Posterior cingulate gyrus (tissue), 11 donors: ENCODE measurements at regions not wholly inside any gene's neighbourhood (a gene's known extent, or its start where the extent isn't known, plus 50 kb on each side); places are given as distances from the start of the nearest gene placed in this dataset.
"Not testable (repeated sequence)": the region's sequence is repeated elsewhere in the genome, so short reads cannot be mapped to it uniquely, and the experiment has no call there.

Source experiments
- DNase-seq, 10 donors: peaks; one replicate each; pipeline versions ENCODE4 v3.0.0 to v3.0.0-alpha.2; 2020 to 2021; ENCODE audit warnings: mixed read lengths in 3 of 10
- intact Hi-C: fragments of 100-400 bp; cut with DNase I; formaldehyde crosslinking; loops from one replicate; pipeline ENCODE4 v1.15.1; 2023

- intact Hi-C loops = no loop called here
- peak in 2 of 10 donors; percentile 59 to 64 for DNase-seq
Measured at GRCh38 chr12:4822572-4822971, 87.1 kb upstream of the KCNA1 start.

- no peak for DNase-seq
- intact Hi-C loops = no loop called here
Measured at GRCh38 chr12:4824380-4824779, 85.3 kb upstream of the KCNA1 start.

GRCh38 chr12:4825011-4825858, 84.5 kb upstream of the KCNA1 start:
- intact Hi-C loops = no loop called here
- no peak for DNase-seq

GRCh38 chr12:4826909-4827308, 82.8 kb upstream of the KCNA1 start:
- intact Hi-C loops = no loop called here
- DNase-seq = no peak

- intact Hi-C loops = no loop called here
- no peak for DNase-seq
Measured at GRCh38 chr12:4828176-4828575, 81.5 kb upstream of the KCNA1 start.

- no peak for DNase-seq
- intact Hi-C loops = no loop called here
Measured at GRCh38 chr12:4829161-4829792, 80.4 kb upstream of the KCNA1 start.

- peak in 2 of 10 donors; percentile 75 to 81 for DNase-seq
- intact Hi-C loops = no loop called here
Measured at GRCh38 chr12:4829793-4830162, 79.9 kb upstream of the KCNA1 start.

- intact Hi-C loops = no loop called here
- DNase-seq = peak in 2 of 10 donors; percentile 52 to 67
Measured at GRCh38 chr12:4830556-4831210, 79.0 kb upstream of the KCNA1 start.

- intact Hi-C loops = no loop called here
- DNase-seq = no peak
Measured at GRCh38 chr12:4833053-4833452, 76.7 kb upstream of the KCNA1 start.

- intact Hi-C loops = no loop called here
Measured at GRCh38 chr12:4833524-4833923, 76.2 kb upstream of the KCNA1 start.

GRCh38 chr12:4842401-4842800, 67.3 kb upstream of the KCNA1 start:
- intact Hi-C loops = not testable (repeated sequence)

More at GRCh38 chr12:4833524-4833923, 76.2 kb upstream of the KCNA1 start:
- peak in 2 of 10 donors; percentile 65 to 66 for DNase-seq

GRCh38 chr12:4843907-4844306, 65.8 kb upstream of the KCNA1 start:
- no peak for DNase-seq
- intact Hi-C loops = no loop called here

More at GRCh38 chr12:4842401-4842800, 67.3 kb upstream of the KCNA1 start:
- DNase-seq = peak in 1 of 10 donors; percentile 9

GRCh38 chr12:4847713-4848112, 62.0 kb upstream of the KCNA1 start:
- no peak for DNase-seq
- intact Hi-C loops = no loop called here

- no peak for DNase-seq
- intact Hi-C loops = no loop called here
Measured at GRCh38 chr12:4849115-4849541, 60.6 kb upstream of the KCNA1 start.

- intact Hi-C loops = no loop called here
- peak in 1 of 10 donors; percentile 47 for DNase-seq
Measured at GRCh38 chr12:4849795-4850345, 59.8 kb upstream of the KCNA1 start.

- intact Hi-C loops = no loop called here
- no peak for DNase-seq
Measured at GRCh38 chr12:4850857-4851380, 58.8 kb upstream of the KCNA1 start.

GRCh38 chr12:4852308-4852707, 57.4 kb upstream of the KCNA1 start:
- no peak for DNase-seq
- intact Hi-C loops = no loop called here

- DNase-seq = no peak
- intact Hi-C loops = no loop called here
Measured at GRCh38 chr12:4852911-4853310, 56.8 kb upstream of the KCNA1 start.

GRCh38 chr12:4855121-4855924, 54.4 kb upstream of the KCNA1 start:
- intact Hi-C loops = loop anchor here (1.0 kb wide), 1 partner anchor 229 kb away; no protein-coding TSS in a partner anchor
- peak in 7 of 10 donors; percentile 27 to 89 (median 54) for DNase-seq

- intact Hi-C loops = no loop called here
- no peak for DNase-seq
Measured at GRCh38 chr12:4856596-4856995, 53.1 kb upstream of the KCNA1 start.
